ENCODE measurements at regions not wholly inside any gene's neighbourhood (a gene's known extent, or its start where the extent isn't known, plus 50 kb on each side); places are given as distances from the start of the nearest gene placed in this dataset.
"Not testable (repeated sequence)": the region's sequence is repeated elsewhere in the genome, so short reads cannot be mapped to it uniquely, and the experiment has no call there.

DNA sequence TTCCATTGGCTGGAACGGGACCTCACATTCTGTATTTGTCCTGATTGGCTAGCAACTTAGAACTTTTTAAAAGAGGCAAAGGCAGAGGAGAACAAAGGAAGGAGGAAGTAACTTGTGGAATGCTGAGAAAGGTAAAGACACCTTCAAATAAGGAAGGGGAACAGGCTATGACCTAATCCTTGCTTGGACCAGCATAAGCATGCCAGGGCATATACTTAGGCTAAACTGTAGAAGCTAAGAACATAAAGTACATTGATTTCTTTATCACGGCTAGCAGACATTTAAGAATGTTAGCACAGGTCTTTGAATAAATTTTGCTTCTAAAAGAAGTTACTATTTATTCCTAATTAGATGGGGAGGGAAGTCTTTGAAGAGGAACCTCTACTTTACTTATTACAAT lies 136.4 kb upstream of the SMYD2 start:
- TF ChIP-seq, protein P1, sequence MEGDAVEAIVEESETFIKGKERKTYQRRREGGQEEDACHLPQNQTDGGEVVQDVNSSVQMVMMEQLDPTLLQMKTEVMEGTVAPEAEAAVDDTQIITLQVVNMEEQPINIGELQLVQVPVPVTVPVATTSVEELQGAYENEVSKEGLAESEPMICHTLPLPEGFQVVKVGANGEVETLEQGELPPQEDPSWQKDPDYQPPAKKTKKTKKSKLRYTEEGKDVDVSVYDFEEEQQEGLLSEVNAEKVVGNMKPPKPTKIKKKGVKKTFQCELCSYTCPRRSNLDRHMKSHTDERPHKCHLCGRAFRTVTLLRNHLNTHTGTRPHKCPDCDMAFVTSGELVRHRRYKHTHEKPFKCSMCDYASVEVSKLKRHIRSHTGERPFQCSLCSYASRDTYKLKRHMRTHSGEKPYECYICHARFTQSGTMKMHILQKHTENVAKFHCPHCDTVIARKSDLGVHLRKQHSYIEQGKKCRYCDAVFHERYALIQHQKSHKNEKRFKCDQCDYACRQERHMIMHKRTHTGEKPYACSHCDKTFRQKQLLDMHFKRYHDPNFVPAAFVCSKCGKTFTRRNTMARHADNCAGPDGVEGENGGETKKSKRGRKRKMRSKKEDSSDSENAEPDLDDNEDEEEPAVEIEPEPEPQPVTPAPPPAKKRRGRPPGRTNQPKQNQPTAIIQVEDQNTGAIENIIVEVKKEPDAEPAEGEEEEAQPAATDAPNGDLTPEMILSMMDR (IDR thresholded peaks at IDR 0.05; ENCODE audit: low read length): not testable (repeated sequence)
- TF ChIP-seq EZH2 (IDR thresholded peaks at IDR 0.05; ENCODE audit: borderline replicate concordance, low read length): not testable (repeated sequence)

Measured in OCI-LY1 (cell line).